Neuronal stem cell (in vitro differentiated cells): ENCODE measurements at regions not wholly inside any gene's neighbourhood (a gene's known extent, or its start where the extent isn't known, plus 50 kb on each side); places are given as distances from the start of the nearest gene placed in this dataset.

ENCODE experiments used
- DNase-seq: peaks from one replicate; pipeline ENCODE4 v3.0.0-alpha.2; 2013; ENCODE audit warnings: low spot score
- H2AFZ ChIP-seq: one replicate; pipeline ENCODE4 v1.6.1; 2013; ENCODE audit warnings: mild to moderate bottlenecking, low read length, inconsistent platforms
- H2AK5ac ChIP-seq: 2 replicates; pipeline ENCODE4 v1.6.1; 2013; ENCODE audit warnings: low read depth, mild to moderate bottlenecking, inconsistent platforms, low read length, moderate library complexity, mixed read lengths
- H2BK120ac ChIP-seq: 2 replicates; pipeline ENCODE4 v1.6.1; 2013; ENCODE audit warnings: low read depth, mild to moderate bottlenecking, inconsistent platforms, low read length, moderate library complexity, mixed read lengths
- H2BK12ac ChIP-seq: one replicate; pipeline ENCODE4 v1.6.1; 2013; ENCODE audit warnings: low read length, inconsistent platforms
- H2BK15ac ChIP-seq: 2 replicates; pipeline ENCODE4 v1.6.1; 2013; ENCODE audit warnings: mild to moderate bottlenecking, low read length, inconsistent platforms, mixed read lengths
- H2BK5ac ChIP-seq: one replicate; pipeline ENCODE4 v1.6.1; 2013; ENCODE audit warnings: inconsistent platforms, mild to moderate bottlenecking, low read length, moderate library complexity
- H3K14ac ChIP-seq: one replicate; pipeline ENCODE4 v1.6.1; 2013; ENCODE audit warnings: low read length, inconsistent platforms
- H3K18ac ChIP-seq: 2 replicates; pipeline ENCODE4 v1.6.1; 2013; ENCODE audit warnings: low read length, inconsistent platforms
- H3K23ac ChIP-seq: 2 replicates; pipeline ENCODE4 v1.6.1; 2013; ENCODE audit warnings: low read depth, mild to moderate bottlenecking, mixed read lengths, low read length, inconsistent platforms; ENCODE audit not compliant: poor library complexity
- H3K27ac ChIP-seq: replicated peaks from 3 replicates; pipeline ENCODE4 v1.5.1; 2013; ENCODE audit warnings: low read length, inconsistent platforms
- H3K27me3 ChIP-seq, 3 experiments: 2 replicates each; pipeline ENCODE4 v1.6.1; 2013; ENCODE audit warnings: low read length in 3 of 3, mild to moderate bottlenecking in 2 of 3, inconsistent platforms in 1 of 3, low read depth in 1 of 3, mixed read lengths in 1 of 3, moderate library complexity in 1 of 3; ENCODE audit not compliant: control insufficient read depth in 3 of 3, insufficient read depth in 3 of 3
- H3K36me3 ChIP-seq, 2 donors: replicated peaks in 1 of 2; 2 replicates each; pipeline ENCODE4 v1.6.1; 2013; ENCODE audit warnings: low read length in 2 of 2; ENCODE audit not compliant: control insufficient read depth in 2 of 2, insufficient read depth in 2 of 2
- H3K4ac ChIP-seq: 2 replicates; pipeline ENCODE4 v1.6.1; 2013; ENCODE audit warnings: inconsistent platforms, mild to moderate bottlenecking, low read length, moderate library complexity
- H3K4me1 ChIP-seq, 2 donors: 1 replicate in 1 of 2; 2 replicates in 1 of 2; pipeline ENCODE4 v1.6.1; 2013; ENCODE audit warnings: low read length in 2 of 2, low read depth in 1 of 2; ENCODE audit not compliant: control insufficient read depth in 2 of 2, insufficient read depth in 1 of 2
- H3K4me2 ChIP-seq: one replicate; pipeline ENCODE4 v1.6.1; 2013; ENCODE audit warnings: mild to moderate bottlenecking, low read length, inconsistent platforms; ENCODE audit not compliant: insufficient read depth, poor library complexity, severe bottlenecking
- H3K4me3 ChIP-seq, 2 donors: 2 replicates each; pipeline ENCODE4 v1.5.1; 2013; ENCODE audit warnings: low read length in 2 of 2, mild to moderate bottlenecking in 2 of 2, inconsistent platforms in 1 of 2, moderate library complexity in 1 of 2
- H3K79me1 ChIP-seq: one replicate; pipeline ENCODE4 v1.6.1; 2013; ENCODE audit warnings: low read depth, mild to moderate bottlenecking, inconsistent platforms, low read length, moderate library complexity
- H3K9ac ChIP-seq: one replicate; pipeline ENCODE4 v1.6.1; 2013; ENCODE audit warnings: mild to moderate bottlenecking, low read depth, low read length, inconsistent platforms; ENCODE audit not compliant: poor library complexity
- H3K9me3 ChIP-seq, 2 donors: replicated peaks in 1 of 2; 2 replicates each; pipeline versions ENCODE3 to v1.6.1; 2013; ENCODE audit warnings: low read length in 2 of 2, mild to moderate bottlenecking in 2 of 2, inconsistent platforms in 1 of 2, low read depth in 1 of 2, mixed read lengths in 1 of 2, moderate library complexity in 1 of 2; ENCODE audit not compliant: control insufficient read depth in 2 of 2, insufficient read depth in 1 of 2
- H4K8ac ChIP-seq: one replicate; pipeline ENCODE4 v1.6.1; 2013; ENCODE audit warnings: low read depth, mild to moderate bottlenecking, inconsistent platforms, low read length, moderate library complexity
- H4K91ac ChIP-seq: one replicate; pipeline ENCODE4 v1.6.1; 2013; ENCODE audit warnings: low read length, low read depth, mild to moderate bottlenecking, inconsistent platforms; ENCODE audit not compliant: poor library complexity
- WGBS, 2 donors: extraction: QIAGEN DNeasy Blood & Tissue Kit; methylation state at CpG; one replicate each; pipeline ENCODE4 v1.1.7; 2013; ENCODE audit warnings: missing lambda C conversion rate in 2 of 2, mixed read lengths in 1 of 2; ENCODE audit not compliant: insufficient read length in 2 of 2, insufficient replicate concordance in 1 of 2; ENCODE audit errors: extremely low coverage in 2 of 2; 5-methylcytosine and 5-hydroxymethylcytosine counted together

DNA sequence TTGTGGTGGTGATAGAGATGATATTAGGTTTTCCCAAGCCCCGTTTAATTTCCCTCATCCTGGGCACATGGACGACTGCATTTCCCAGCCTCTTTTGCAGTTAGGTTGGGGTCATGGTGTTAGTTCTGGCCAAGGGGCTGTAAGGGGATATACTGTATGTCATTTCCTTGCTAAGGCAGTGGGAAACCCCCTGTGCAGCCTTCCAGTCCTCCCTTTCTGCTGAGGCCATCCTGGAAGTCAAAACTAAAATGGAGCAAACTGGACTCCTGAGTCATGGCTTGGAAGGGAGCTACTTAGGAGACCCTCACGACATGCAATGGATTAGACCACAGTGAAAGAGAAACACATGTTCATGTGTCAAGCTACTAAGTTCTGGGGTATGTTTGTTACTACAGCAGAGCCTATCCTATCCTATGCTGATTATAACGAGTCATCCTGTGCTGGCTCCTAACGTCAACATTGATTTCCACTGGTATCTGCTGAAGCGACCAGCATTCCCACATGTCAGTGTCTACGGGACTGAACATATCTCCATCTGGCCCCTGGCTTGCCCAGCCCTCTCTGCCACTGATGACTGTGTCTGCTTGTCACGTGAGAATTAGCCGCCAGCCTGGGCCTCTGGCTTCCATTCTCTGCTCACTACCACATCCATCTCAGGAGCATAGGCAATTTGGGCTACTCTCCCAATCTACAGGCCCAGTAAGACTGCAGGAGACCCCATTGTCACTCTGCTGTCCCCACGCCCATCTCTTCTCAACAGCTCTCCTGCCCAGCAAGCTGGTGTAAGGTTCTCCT, 85.6 kb upstream of the MEF2A start:
- H4K8ac ChIP-seq, result no peak overlapping the region
- H3K4ac ChIP-seq, result no peak overlapping the region
- peaks cover 0 to 3% of the 10 kb centered on the region in 2 donors for H3K4me1 ChIP-seq
- no peak overlapping the region for H3K9ac ChIP-seq
- H2BK5ac ChIP-seq, result no peak overlapping the region
- no peak overlapping the region for H3K18ac ChIP-seq
- H2BK15ac ChIP-seq, result no peak overlapping the region
- no peak overlapping the region for H3K4me2 ChIP-seq
- no peak overlapping the region for H3K23ac ChIP-seq
- H3K9me3 ChIP-seq, result no peaks in the 10 kb centered on the region
- no peak overlapping the region for H2AFZ ChIP-seq
- no CpG with 5 or more reads among the region's 10 CpGs for WGBS, 2 donors
- no peaks in the 10 kb centered on the region for H3K79me1 ChIP-seq
- H2AK5ac ChIP-seq, result no peak overlapping the region
- no peak overlapping the region for H3K14ac ChIP-seq
- DNase-seq, result no peak
- no peak overlapping the region for H3K27ac ChIP-seq
- H2BK12ac ChIP-seq, result no peak overlapping the region
- H4K91ac ChIP-seq, result no peak overlapping the region
- no peak overlapping the region for H2BK120ac ChIP-seq
- H3K27me3 ChIP-seq, result peaks cover 0 to 16% (median 0%) of the 10 kb centered on the region in 3 experiments
- no peaks in the 10 kb centered on the region for H3K36me3 ChIP-seq
- H3K4me3 ChIP-seq, result no peak overlapping the region

- H3K4me3 ChIP-seq, result no peak overlapping the region
- WGBS, 2 donors, result no CpG with 5 or more reads among the region's 8 CpGs
These were observed 84.5 kb upstream of the MEF2A start for GRCh38 chr15:99481113-99481950.

DNA sequence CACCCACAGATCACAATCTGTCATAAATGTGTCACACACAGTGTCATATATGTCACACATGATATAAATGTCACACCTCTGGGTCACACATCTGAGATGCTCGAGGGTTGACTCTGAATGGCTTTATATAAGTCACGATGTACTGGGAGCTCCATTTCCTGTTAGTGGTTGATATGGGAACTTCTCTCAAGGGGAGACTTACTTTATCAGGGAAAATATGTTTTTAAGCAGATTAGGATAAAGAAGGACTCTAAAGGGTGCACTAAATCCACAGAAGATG, 83.9 kb upstream of the MEF2A start:
- WGBS, 2 donors, result no CpG with 5 or more reads among the region's 2 CpGs
- Histone ChIP-seq H3K4me3 (no peak overlapping the region), H2AFZ (no peak overlapping the region), H4K91ac (no peak overlapping the region), H2BK12ac (no peak overlapping the region), H3K9me3 (no peaks in the 10 kb centered on the region), H3K4me1 (peaks cover 4 to 10% of the 10 kb centered on the region in 2 donors), H3K27me3 (peaks cover 0 to 17% (median 5%) of the 10 kb centered on the region in 3 experiments), H3K27ac (no peak overlapping the region), H3K79me1 (no peaks in the 10 kb centered on the region), H2AK5ac (no peak overlapping the region), H3K14ac (no peak overlapping the region), H3K36me3 (no peaks in the 10 kb centered on the region), H3K23ac (no peak overlapping the region), H2BK5ac (no peak overlapping the region), H3K4me2 (no peak overlapping the region), H3K4ac (no peak overlapping the region), H4K8ac (no peak overlapping the region), H3K9ac (no peak overlapping the region), H2BK120ac (no peak overlapping the region), H3K18ac (no peak overlapping the region), H2BK15ac (no peak overlapping the region)
- DNase-seq, result no peak

More at GRCh38 chr15:99481113-99481950, 84.5 kb upstream of the MEF2A start:
- H3K4me2 ChIP-seq, result no peak overlapping the region
- no peak overlapping the region for H4K8ac ChIP-seq
- H3K9me3 ChIP-seq, result no peaks in the 10 kb centered on the region
- no peak overlapping the region for H3K4ac ChIP-seq
- no peak overlapping the region for H3K14ac ChIP-seq
- H2BK15ac ChIP-seq, result no peak overlapping the region
- no peak for DNase-seq
- H4K91ac ChIP-seq, result no peak overlapping the region
- no peak overlapping the region for H3K23ac ChIP-seq
- H2BK120ac ChIP-seq, result no peak overlapping the region
- H2BK12ac ChIP-seq, result no peak overlapping the region
- no peak overlapping the region for H3K9ac ChIP-seq
- no peak overlapping the region for H2BK5ac ChIP-seq
- H3K27me3 ChIP-seq, result peaks cover 0 to 16% (median 3%) of the 10 kb centered on the region in 3 experiments
- H2AFZ ChIP-seq, result no peak overlapping the region
- H3K27ac ChIP-seq, result no peak overlapping the region
- no peak overlapping the region for H3K18ac ChIP-seq
- no peak overlapping the region for H2AK5ac ChIP-seq
- peaks cover 4 to 9% of the 10 kb centered on the region in 2 donors for H3K4me1 ChIP-seq
- no peaks in the 10 kb centered on the region for H3K36me3 ChIP-seq
- no peaks in the 10 kb centered on the region for H3K79me1 ChIP-seq

DNA sequence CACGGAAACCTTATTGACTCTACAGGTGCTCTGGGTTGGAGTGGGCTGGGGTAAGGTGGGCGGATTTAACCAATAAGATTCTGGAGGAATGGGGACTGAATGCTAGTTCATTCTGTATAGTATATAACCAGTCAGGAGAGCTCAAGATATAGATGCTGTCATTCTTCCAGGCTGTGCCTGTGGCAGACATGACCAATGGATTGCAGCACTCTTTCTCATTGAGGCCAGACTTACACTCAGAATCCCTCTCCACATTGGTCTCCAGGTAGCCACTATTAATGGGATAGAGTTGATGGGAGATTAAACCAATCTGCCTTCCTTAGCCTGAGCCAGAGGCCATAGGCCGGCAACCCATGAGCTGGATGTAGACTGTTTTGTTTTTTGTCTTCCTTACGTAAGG, 82.8 kb upstream of the MEF2A start:
- no CpG with 5 or more reads among the region's 4 CpGs for WGBS, 2 donors
- no peaks in the 10 kb centered on the region for H3K9me3 ChIP-seq
- no peaks in the 10 kb centered on the region for H3K79me1 ChIP-seq
- H3K14ac ChIP-seq, result no peak overlapping the region
- no peak overlapping the region for H2BK120ac ChIP-seq
- no peak overlapping the region for H4K8ac ChIP-seq
- no peak for DNase-seq
- H3K4ac ChIP-seq, result no peak overlapping the region
- H3K4me2 ChIP-seq, result no peak overlapping the region
- no peak overlapping the region for H3K27ac ChIP-seq
- no peak overlapping the region for H2BK5ac ChIP-seq
- H3K4me3 ChIP-seq, result no peak overlapping the region
- H3K23ac ChIP-seq, result no peak overlapping the region
- H2BK12ac ChIP-seq, result no peak overlapping the region
- no peak overlapping the region for H2BK15ac ChIP-seq
- H3K27me3 ChIP-seq, result peaks cover 0 to 20% (median 9%) of the 10 kb centered on the region in 3 experiments
- no peaks in the 10 kb centered on the region for H3K36me3 ChIP-seq
- no peak overlapping the region for H2AK5ac ChIP-seq
- no peak overlapping the region for H4K91ac ChIP-seq
- no peak overlapping the region for H3K9ac ChIP-seq
- H3K18ac ChIP-seq, result no peak overlapping the region
- H3K4me1 ChIP-seq, result peaks cover 4 to 16% of the 10 kb centered on the region in 2 donors
- no peak overlapping the region for H2AFZ ChIP-seq
